H7 (cell line): ENCODE measurements at regions not wholly inside any gene's neighbourhood (a gene's known extent, or its start where the extent isn't known, plus 50 kb on each side); places are given as distances from the start of the nearest gene placed in this dataset.

Source experiments
- DNase-seq: peaks from one replicate; pipeline ENCODE4 v3.0.0; 2012
- H3K27me3 ChIP-seq: 2 replicates; pipeline ENCODE4 v1.6.0; 2011; ENCODE audit warnings: mild to moderate bottlenecking, low read length; ENCODE audit not compliant: control insufficient read depth, insufficient read depth
- H3K36me3 ChIP-seq: replicated peaks from 2 replicates; pipeline ENCODE4 v1.5.1; 2011; ENCODE audit warnings: low read length; ENCODE audit not compliant: control insufficient read depth, insufficient read depth
- H3K4me3 ChIP-seq: 2 replicates; pipeline ENCODE4 v1.5.1; 2011; ENCODE audit warnings: low read depth, mild to moderate bottlenecking, control low read depth, low read length, moderate library complexity; ENCODE audit not compliant: insufficient read depth

- no peak for DNase-seq
- H3K4me3 ChIP-seq = no peak overlapping the region
Measured at GRCh38 chr6:147744012-147744411, 235.5 kb downstream of the SAMD5 start.

GRCh38 chr6:147749331-147749730, 240.8 kb downstream of the SAMD5 start:
- Histone ChIP-seq H3K4me3 (no peak overlapping the region), H3K36me3 (no peaks in the 10 kb centered on the region), H3K27me3 (no peaks in the 10 kb centered on the region)
- no peak for DNase-seq

More at GRCh38 chr6:147744012-147744411, 235.5 kb downstream of the SAMD5 start:
- Histone ChIP-seq H3K27me3 (no peaks in the 10 kb centered on the region), H3K36me3 (no peaks in the 10 kb centered on the region)

- Histone ChIP-seq H3K27me3 (no peaks in the 10 kb centered on the region), H3K36me3 (no peaks in the 10 kb centered on the region), H3K4me3 (no peak overlapping the region)
- no peak for DNase-seq
Measured at GRCh38 chr6:147750413-147750812, 241.9 kb downstream of the SAMD5 start.

GRCh38 chr6:147751232-147751631, 242.7 kb downstream of the SAMD5 start:
- H3K27me3 ChIP-seq = no peaks in the 10 kb centered on the region
- DNase-seq = no peak
- no peaks in the 10 kb centered on the region for H3K36me3 ChIP-seq
- no peak overlapping the region for H3K4me3 ChIP-seq

- DNase-seq = no peak
- no peaks in the 10 kb centered on the region for H3K27me3 ChIP-seq
- no peak overlapping the region for H3K4me3 ChIP-seq
- no peaks in the 10 kb centered on the region for H3K36me3 ChIP-seq
Measured at GRCh38 chr6:147752689-147753403, 244.4 kb downstream of the SAMD5 start.

GRCh38 chr6:147755999-147756398, 247.5 kb downstream of the SAMD5 start:
- Histone ChIP-seq H3K36me3 (no peaks in the 10 kb centered on the region), H3K27me3 (no peaks in the 10 kb centered on the region), H3K4me3 (no peak overlapping the region)
- DNase-seq = no peak

- H3K4me3 ChIP-seq = no peak overlapping the region
- H3K36me3 ChIP-seq = no peaks in the 10 kb centered on the region
- no peak for DNase-seq
- no peaks in the 10 kb centered on the region for H3K27me3 ChIP-seq
Measured at GRCh38 chr6:147756891-147757290, 248.4 kb downstream of the SAMD5 start.

- no peaks in the 10 kb centered on the region for H3K36me3 ChIP-seq
- no peaks in the 10 kb centered on the region for H3K27me3 ChIP-seq
- no peak for DNase-seq
- no peak overlapping the region for H3K4me3 ChIP-seq
Measured at GRCh38 chr6:147757291-147757690, 248.8 kb downstream of the SAMD5 start.

- H3K36me3 ChIP-seq = no peaks in the 10 kb centered on the region
Measured at GRCh38 chr6:147758303-147758702, 249.8 kb downstream of the SAMD5 start.

GRCh38 chr6:147759093-147759492, 250.6 kb downstream of the SAMD5 start:
- Histone ChIP-seq H3K4me3 (no peak overlapping the region), H3K27me3 (no peaks in the 10 kb centered on the region), H3K36me3 (no peaks in the 10 kb centered on the region)
- no peak for DNase-seq

More at GRCh38 chr6:147758303-147758702, 249.8 kb downstream of the SAMD5 start:
- no peaks in the 10 kb centered on the region for H3K27me3 ChIP-seq
- no peak for DNase-seq
- H3K4me3 ChIP-seq = no peak overlapping the region

GRCh38 chr6:147759536-147759935, 251.0 kb downstream of the SAMD5 start:
- DNase-seq = no peak
- Histone ChIP-seq H3K27me3 (no peaks in the 10 kb centered on the region), H3K4me3 (no peak overlapping the region), H3K36me3 (no peaks in the 10 kb centered on the region)

GRCh38 chr6:147765541-147765940, 257.1 kb downstream of the SAMD5 start:
- Histone ChIP-seq H3K4me3 (no peak overlapping the region), H3K27me3 (no peaks in the 10 kb centered on the region), H3K36me3 (no peaks in the 10 kb centered on the region)
- no peak for DNase-seq

- no peak for DNase-seq
- no peaks in the 10 kb centered on the region for H3K36me3 ChIP-seq
- H3K4me3 ChIP-seq = no peak overlapping the region
- H3K27me3 ChIP-seq = no peaks in the 10 kb centered on the region
Measured at GRCh38 chr6:147768969-147769368, 260.5 kb downstream of the SAMD5 start.

GRCh38 chr6:147769496-147770087, 261.1 kb downstream of the SAMD5 start:
- Histone ChIP-seq H3K27me3 (no peaks in the 10 kb centered on the region), H3K4me3 (no peak overlapping the region), H3K36me3 (no peaks in the 10 kb centered on the region)
- DNase-seq = no peak

GRCh38 chr6:147770221-147770620, 261.7 kb downstream of the SAMD5 start:
- DNase-seq = no peak

More at GRCh38 chr6:147770221-147770620, 261.7 kb downstream of the SAMD5 start:
- Histone ChIP-seq H3K36me3 (no peaks in the 10 kb centered on the region), H3K4me3 (no peak overlapping the region), H3K27me3 (no peaks in the 10 kb centered on the region)
